H1 (cell line): ENCODE measurements at regions not wholly inside any gene's neighbourhood (a gene's known extent, or its start where the extent isn't known, plus 50 kb on each side); places are given as distances from the start of the nearest gene placed in this dataset.

Experiments
- CTCF ChIA-PET: fragments of 300-600 bp; sonication (Branson Sonifier 250); formaldehyde crosslinking; loops from one replicate; lab custom pipeline; 2021; ENCODE audit not compliant: partially characterized antibody; lab: Charles Lee
- POLR2A ChIA-PET: fragments of 300-600 bp; sonication (Branson Sonifier 250); formaldehyde crosslinking; loops from one replicate; lab custom pipeline; 2021; ENCODE audit warnings: inconsistent platforms; ENCODE audit not compliant: partially characterized antibody; lab: Charles Lee
- DNase-seq, 2 experiments: peaks; one replicate each; pipeline versions ENCODE4 v3.0.0 to v3.0.0-alpha.2; 2010 to 2022; ENCODE audit warnings: low spot score in 2 of 2, low read depth in 1 of 2, mixed read lengths in 1 of 2
- FAIRE-seq: peaks from 2 replicates; lab custom pipeline; 2011; peaks lifted over from hg19 to GRCh38; lab: Jason Lieb, UNC
- H2AFZ ChIP-seq: 2 replicates; pipeline ENCODE4 v1.8.1; 2012; ENCODE audit warnings: low read length, inconsistent platforms
- H2AK5ac ChIP-seq: 2 replicates; pipeline ENCODE4 v1.6.1; 2013; ENCODE audit warnings: low read depth, low read length
- H2BK120ac ChIP-seq: replicated peaks from 2 replicates; pipeline ENCODE3; 2013; ENCODE audit warnings: low read depth, low read length, inconsistent platforms
- H2BK12ac ChIP-seq: 2 replicates; pipeline ENCODE4 v1.6.1; 2013; ENCODE audit warnings: low read depth, low read length
- H2BK15ac ChIP-seq: 2 replicates; pipeline ENCODE4 v1.6.1; 2013; ENCODE audit warnings: low read length
- H2BK20ac ChIP-seq: 2 replicates; pipeline ENCODE4 v1.6.1; 2013; ENCODE audit warnings: low read length
- H2BK5ac ChIP-seq: 2 replicates; pipeline ENCODE4 v1.6.1; 2013; ENCODE audit warnings: low read depth, low read length
- H3K14ac ChIP-seq: 2 replicates; pipeline ENCODE4 v1.6.1; 2013; ENCODE audit warnings: inconsistent platforms; ENCODE audit not compliant: insufficient read length
- H3K18ac ChIP-seq: 2 replicates; pipeline ENCODE4 v1.6.1; 2013; ENCODE audit warnings: low read length; ENCODE audit errors: extremely low read depth
- H3K23ac ChIP-seq: 2 replicates; pipeline ENCODE4 v1.6.1; 2013; ENCODE audit warnings: inconsistent platforms; ENCODE audit not compliant: insufficient read length
- H3K23me2 ChIP-seq: 2 replicates; pipeline ENCODE4 v1.6.1; 2013; ENCODE audit warnings: low read depth, low read length
- H3K27ac ChIP-seq: 2 replicates; pipeline ENCODE4 v1.6.1; 2011; ENCODE audit warnings: low read depth, low read length, inconsistent platforms
- H3K27me3 ChIP-seq, 4 experiments: replicated peaks in 1 of 4; 1 replicate in 1 of 4; 2 replicates in 3 of 4; pipeline versions ENCODE4 v1.6.1 to v1.8.1; 2011 to 2013; ENCODE audit warnings: low read length in 3 of 4, mild to moderate bottlenecking in 3 of 4, inconsistent platforms in 2 of 4, mixed read lengths in 2 of 4, moderate library complexity in 1 of 4; ENCODE audit not compliant: control insufficient read depth in 3 of 4, insufficient read depth in 3 of 4; ENCODE audit errors: extremely low read depth in 1 of 4
- H3K36me3 ChIP-seq, 4 experiments: 2 replicates each; pipeline versions ENCODE4 v1.6.1 to v1.8.1; 2011 to 2013; ENCODE audit warnings: mild to moderate bottlenecking in 4 of 4, low read length in 3 of 4, moderate library complexity in 2 of 4, control low read depth in 1 of 4, inconsistent platforms in 1 of 4; ENCODE audit not compliant: insufficient read depth in 4 of 4, control insufficient read depth in 2 of 4
- H3K4ac ChIP-seq: replicated peaks from 2 replicates; pipeline ENCODE3; 2013; ENCODE audit warnings: low read length, low read depth, mixed read lengths, inconsistent platforms; ENCODE audit not compliant: insufficient read length
- H3K4me1 ChIP-seq, 4 experiments: replicated peaks in 1 of 4; 1 replicate in 1 of 4; 2 replicates in 3 of 4; pipeline versions ENCODE4 v1.6.1 to v1.8.1; 2011 to 2013; ENCODE audit warnings: low read length in 3 of 4, inconsistent platforms in 2 of 4, mixed read lengths in 1 of 4; ENCODE audit not compliant: insufficient read depth in 4 of 4, control insufficient read depth in 3 of 4
- H3K4me2 ChIP-seq, 2 experiments: 2 replicates each; pipeline versions ENCODE4 v1.6.1 to v1.8.1; 2011 to 2013; ENCODE audit warnings: low read depth in 2 of 2, low read length in 2 of 2, control low read depth in 1 of 2, inconsistent platforms in 1 of 2, mild to moderate bottlenecking in 1 of 2; ENCODE audit not compliant: insufficient read depth in 1 of 2
- H3K4me3 ChIP-seq, 4 experiments: fragments of 200-600, 300-600 bp in 1 of 4; sonication (generic), shearing (Covaris generic), sonication (Bioruptor Twin) in 1 of 4; 2 replicates each; pipeline versions ENCODE4 v1.5.1 to v1.8.1; 2011 to 2016; ENCODE audit warnings: low read length in 4 of 4, low read depth in 3 of 4, control low read depth in 2 of 4, inconsistent platforms in 2 of 4, mild to moderate bottlenecking in 2 of 4, mixed read lengths in 1 of 4, moderate library complexity in 1 of 4; ENCODE audit not compliant: insufficient read depth in 2 of 4; ENCODE audit errors: extremely low read depth in 1 of 4
- H3K56ac ChIP-seq: replicated peaks from 2 replicates; pipeline ENCODE3; 2013; ENCODE audit warnings: low read depth, mild to moderate bottlenecking, mixed read lengths, low read length, inconsistent platforms; ENCODE audit not compliant: insufficient read length
- H3K79me1 ChIP-seq: 2 replicates; pipeline ENCODE4 v1.6.1; 2013; ENCODE audit warnings: low read depth, low read length, control low read depth
- H3K79me2 ChIP-seq, 2 experiments: 2 replicates each; pipeline versions ENCODE4 v1.6.1 to v1.8.1; 2012 to 2013; ENCODE audit warnings: low read length in 2 of 2, mild to moderate bottlenecking in 2 of 2, inconsistent platforms in 1 of 2; ENCODE audit not compliant: insufficient read depth in 2 of 2, control insufficient read depth in 1 of 2
- H3K9ac ChIP-seq, 4 experiments: replicated peaks in 1 of 4; 1 replicate in 1 of 4; 2 replicates in 3 of 4; pipeline versions ENCODE4 v1.6.1 to v1.8.1; 2011 to 2013; ENCODE audit warnings: low read depth in 3 of 4, low read length in 3 of 4, control low read depth in 2 of 4, mild to moderate bottlenecking in 2 of 4, moderate library complexity in 2 of 4, inconsistent platforms in 1 of 4; ENCODE audit errors: extremely low read depth in 1 of 4
- H3K9me3 ChIP-seq, 2 experiments: 2 replicates each; pipeline versions ENCODE4 v1.6.1 to v1.8.1; 2012 to 2013; ENCODE audit warnings: mild to moderate bottlenecking in 2 of 2, moderate library complexity in 2 of 2, control low read depth in 1 of 2, inconsistent platforms in 1 of 2, low read depth in 1 of 2, low read length in 1 of 2, mixed read lengths in 1 of 2; ENCODE audit not compliant: insufficient read depth in 2 of 2
- H4K20me1 ChIP-seq, 2 experiments: replicated peaks in 1 of 2; 2 replicates each; pipeline versions ENCODE3 to v1.8.1; 2011 to 2013; ENCODE audit warnings: inconsistent platforms in 2 of 2, low read length in 2 of 2, mild to moderate bottlenecking in 1 of 2; ENCODE audit not compliant: insufficient read depth in 2 of 2, control insufficient read depth in 1 of 2
- H4K5ac ChIP-seq: 2 replicates; pipeline ENCODE4 v1.6.1; 2013; ENCODE audit warnings: low read length, low read depth, mixed read lengths, inconsistent platforms; ENCODE audit not compliant: insufficient read length
- H4K8ac ChIP-seq: 2 replicates; pipeline ENCODE4 v1.8.0; 2013; ENCODE audit warnings: mild to moderate bottlenecking, moderate library complexity, low read length, inconsistent platforms; ENCODE audit not compliant: insufficient read depth; ENCODE audit errors: extremely low read depth
- H4K91ac ChIP-seq: replicated peaks from 2 replicates; pipeline ENCODE3; 2013; ENCODE audit warnings: low read length, mixed read lengths, inconsistent platforms; ENCODE audit not compliant: insufficient read length
- CBX8 ChIP-seq: fragments of 300-800, 300-1000 bp; sonication (generic); IDR thresholded peaks from 2 replicates; pipeline ENCODE4 v1.7.1; 2016; ENCODE audit warnings: low read depth, low read length, borderline replicate concordance
- CHD1 ChIP-seq: IDR thresholded peaks from 2 replicates; pipeline ENCODE4 v1.6.1; 2012; ENCODE audit warnings: low read depth, low read length, improper control_type of control experiment
- CTBP2 ChIP-seq: IDR thresholded peaks from 2 replicates; pipeline ENCODE4 v1.7.0; 2011; ENCODE audit warnings: borderline replicate concordance, mild to moderate bottlenecking, moderate library complexity, mixed read lengths, low read length; ENCODE audit not compliant: insufficient read depth, insufficient read length
- GABPA ChIP-seq: IDR thresholded peaks from 2 replicates; pipeline ENCODE4 v1.6.1; 2011; ENCODE audit warnings: mild to moderate bottlenecking, low read length, moderate library complexity, borderline replicate concordance; ENCODE audit not compliant: insufficient read depth
- HDAC2 ChIP-seq, 2 experiments: fragments of 300-600 bp in 1 of 2; sonication (generic) in 1 of 2; IDR thresholded peaks; 2 replicates each; pipeline ENCODE4 v1.6.1; 2011 to 2012; ENCODE audit warnings: low read depth in 2 of 2, low read length in 2 of 2, mild to moderate bottlenecking in 2 of 2, moderate library complexity in 2 of 2, borderline replicate concordance in 1 of 2, inconsistent platforms in 1 of 2
- POU5F1 ChIP-seq: IDR thresholded peaks from 2 replicates; pipeline ENCODE4 v1.6.1; 2011; ENCODE audit warnings: low read depth, mild to moderate bottlenecking, low read length, moderate library complexity
- TBP ChIP-seq: IDR thresholded peaks from 2 replicates; pipeline ENCODE4 v1.6.1; 2011; ENCODE audit warnings: low read depth, low read length, improper control_type of control experiment
- TEAD4 ChIP-seq: IDR thresholded peaks from 2 replicates; pipeline ENCODE4 v1.6.1; 2012; ENCODE audit warnings: low read depth, low read length, inconsistent platforms, mixed read lengths
- YY1 ChIP-seq: IDR thresholded peaks from 2 replicates; pipeline ENCODE4 v1.6.1; 2011; ENCODE audit warnings: low read depth, mild to moderate bottlenecking, low read length
- ZNF274 ChIP-seq: IDR thresholded peaks from 2 replicates; pipeline ENCODE4 v1.7.0; 2012; ENCODE audit warnings: low read length, borderline replicate concordance; ENCODE audit errors: extremely low read depth

DNA sequence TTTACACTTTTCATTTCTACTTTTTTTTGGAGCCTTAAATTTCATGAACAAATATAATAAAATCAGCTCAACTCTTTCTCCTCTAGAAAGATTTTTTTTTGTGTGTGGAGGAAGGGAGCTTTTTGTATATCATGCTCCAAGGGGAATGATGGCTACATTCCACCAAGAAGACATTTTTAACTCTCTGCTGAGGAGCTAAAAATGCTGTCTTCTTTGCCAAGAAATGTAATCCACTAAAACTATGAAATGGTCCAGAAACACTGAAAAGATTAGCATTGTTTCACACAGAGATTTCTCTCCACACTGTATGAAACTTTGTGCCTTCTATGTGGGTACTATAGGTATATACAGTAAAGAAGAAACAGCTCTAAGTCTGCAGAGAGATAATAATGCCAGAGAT is 74.1 kb upstream of the ANK3 start:
- Histone ChIP-seq H4K5ac (no peak overlapping the region), H3K56ac (no peak overlapping the region), H4K8ac (no peak overlapping the region), H4K20me1 (no peaks in the 10 kb centered on the region), H2AFZ (no peak overlapping the region), H3K4ac (no peak overlapping the region), H2BK120ac (no peak overlapping the region), H3K79me2 (no peaks in the 10 kb centered on the region), H3K4me3 (no peak overlapping the region), H2BK5ac (no peak overlapping the region), H2BK15ac (no peak overlapping the region), H2BK12ac (no peak overlapping the region), H3K4me2 (no peak overlapping the region), H3K36me3 (no peaks in the 10 kb centered on the region), H3K9ac (no peak overlapping the region), H2BK20ac (no peak overlapping the region), H3K4me1 (peaks cover 0 to 4% (median 0%) of the 10 kb centered on the region in 4 experiments; a peak in 1 of 7 replicates), H3K27ac (no peak overlapping the region), H3K79me1 (no peaks in the 10 kb centered on the region), H4K91ac (no peak overlapping the region), H3K27me3 (no peaks in the 10 kb centered on the region), H2AK5ac (no peak overlapping the region), H3K18ac (no peak overlapping the region), H3K9me3 (no peaks in the 10 kb centered on the region), H3K23me2 (no peaks in the 10 kb centered on the region), H3K14ac (no peak overlapping the region), H3K23ac (no peak overlapping the region)
- CTCF ChIA-PET, result interaction anchor here (0.6 to 1.4 kb wide), 3 partner anchors 9 to 305 kb away, joined by 3 to 7 read pairs (median 4); no protein-coding TSS in a partner anchor
- DNase-seq (no peak), FAIRE-seq (no peak)
- TF ChIP-seq TBP (no peak), GABPA (no peak), CBX8 (no peak), TEAD4 (no peak), YY1 (no peak), CHD1 (no peak), ZNF274 (no peak), HDAC2 (IDR thresholded peaks at IDR 0.05; ENCODE audit: borderline replicate concordance in 1 of 2, low read depth in 2 of 2, low read length in 2 of 2) (no peak), POU5F1 (no peak), CTBP2 (no peak)
- POLR2A ChIA-PET, result interaction anchor here (0.6 kb wide), 2 partner anchors 10 to 151 kb away, joined by 3 read pairs; no protein-coding TSS in a partner anchor
